IMR-90 (cell line): ENCODE measurements at regions not wholly inside any gene's neighbourhood (a gene's known extent, or its start where the extent isn't known, plus 50 kb on each side); places are given as distances from the start of the nearest gene placed in this dataset.
"Not testable (repeated sequence)": the region's sequence is repeated elsewhere in the genome, so short reads cannot be mapped to it uniquely, and the experiment has no call there.

Source experiments
- ATAC-seq: fragments of 200-7000 bp; cut with Tn5 transposase; 2 replicates; pipeline ENCODE4 v1.9.1; 2020; ENCODE audit warnings: low read depth, mild to moderate bottlenecking, moderate library complexity
- BruUV-seq: library from RNA; stranded (reverse); fragments of 400-500 nt; replicated peaks from 2 replicates; lab custom pipeline; 2021; lab: Mats Ljungman, UMichigan
- CTCF ChIA-PET: fragments of 300-600 bp; formaldehyde crosslinking; extraction: SDS; loops from one replicate; lab custom pipeline; 2021; ENCODE audit warnings: antibody characterized with exemption; lab: Yijun Ruan, JAX
- POLR2A ChIA-PET: fragments of 300-600 bp; sonication (Branson Sonifier 250); formaldehyde crosslinking; loops from one replicate; lab custom pipeline; 2022; ENCODE audit warnings: antibody characterized with exemption; ENCODE audit not compliant: unreplicated experiment; lab: Charles Lee
- DNase-seq: peaks from one replicate; pipeline ENCODE4 v3.0.0; 2013
- H2AFZ ChIP-seq: replicated peaks from 2 replicates; pipeline ENCODE3; 2013; ENCODE audit warnings: low read length, mild to moderate bottlenecking; ENCODE audit not compliant: poor library complexity
- H2AK5ac ChIP-seq: 2 replicates; pipeline ENCODE4 v1.6.1; 2013; ENCODE audit warnings: low read depth, low read length, inconsistent platforms
- H2AK9ac ChIP-seq: replicated peaks from 2 replicates; pipeline ENCODE3; 2013; ENCODE audit warnings: mild to moderate bottlenecking, low read depth, low read length, moderate library complexity; ENCODE audit not compliant: poor library complexity
- H2BK120ac ChIP-seq: 2 replicates; pipeline ENCODE4 v1.6.1; 2013; ENCODE audit warnings: low read depth, low read length, inconsistent platforms
- H2BK15ac ChIP-seq: 3 replicates; pipeline ENCODE4 v1.6.1; 2013; ENCODE audit warnings: low read depth, low read length, inconsistent platforms
- H2BK20ac ChIP-seq: 2 replicates; pipeline ENCODE4 v1.6.1; 2013; ENCODE audit warnings: low read depth, mild to moderate bottlenecking, inconsistent platforms, low read length, moderate library complexity
- H2BK5ac ChIP-seq: 2 replicates; pipeline ENCODE4 v1.6.1; 2013; ENCODE audit warnings: mild to moderate bottlenecking, low read depth, low read length, inconsistent platforms; ENCODE audit not compliant: poor library complexity, severe bottlenecking
- H3K14ac ChIP-seq: replicated peaks from 2 replicates; pipeline ENCODE4 v1.6.1; 2013; ENCODE audit warnings: low read depth, low read length, inconsistent platforms
- H3K18ac ChIP-seq: 2 replicates; pipeline ENCODE4 v1.6.1; 2013; ENCODE audit warnings: low read depth, low read length, control low read depth
- H3K23ac ChIP-seq: 2 replicates; pipeline ENCODE4 v1.6.1; 2013; ENCODE audit warnings: low read depth, low read length, inconsistent platforms
- H3K27ac ChIP-seq: 2 replicates; pipeline ENCODE4 v1.5.1; 2013; ENCODE audit warnings: mild to moderate bottlenecking, control low read depth, low read length; ENCODE audit not compliant: insufficient read depth
- H3K27me3 ChIP-seq: 2 replicates; pipeline ENCODE4 v1.6.1; 2013; ENCODE audit warnings: low read length; ENCODE audit not compliant: control insufficient read depth, insufficient read depth
- H3K36me3 ChIP-seq: 2 replicates; pipeline ENCODE4 v1.6.1; 2013; ENCODE audit warnings: low read length, mixed read lengths; ENCODE audit not compliant: control insufficient read depth, insufficient read depth
- H3K4ac ChIP-seq: 2 replicates; pipeline ENCODE4 v1.6.1; 2013; ENCODE audit warnings: low read depth, low read length, inconsistent platforms
- H3K4me1 ChIP-seq: 2 replicates; pipeline ENCODE4 v1.6.1; 2013; ENCODE audit warnings: low read length, mixed read lengths; ENCODE audit not compliant: control insufficient read depth, insufficient read depth
- H3K4me2 ChIP-seq: 2 replicates; pipeline ENCODE4 v1.6.1; 2013; ENCODE audit warnings: low read depth, mild to moderate bottlenecking, control low read depth, low read length, moderate library complexity
- H3K4me3 ChIP-seq: 2 replicates; pipeline ENCODE4 v1.5.1; 2013; ENCODE audit warnings: low read depth, mild to moderate bottlenecking, control low read depth, low read length, moderate library complexity; ENCODE audit not compliant: insufficient read depth
- H3K56ac ChIP-seq: 2 replicates; pipeline ENCODE4 v1.6.1; 2013; ENCODE audit warnings: low read length, inconsistent platforms; ENCODE audit not compliant: insufficient read depth; ENCODE audit errors: extremely low read depth
- H3K79me1 ChIP-seq, 2 experiments: 2 replicates each; pipeline ENCODE4 v1.6.1; 2013; ENCODE audit warnings: low read length in 2 of 2, inconsistent platforms in 1 of 2, low read depth in 1 of 2
- H3K9ac ChIP-seq: 2 replicates; pipeline ENCODE4 v1.6.1; 2013; ENCODE audit warnings: low read depth, low read length, control low read depth
- H3K9me1 ChIP-seq: 2 replicates; pipeline ENCODE4 v1.6.1; 2013; ENCODE audit warnings: low read length, inconsistent platforms; ENCODE audit not compliant: insufficient read depth
- H3K9me3 ChIP-seq: 2 replicates; pipeline ENCODE4 v1.6.1; 2013; ENCODE audit warnings: low read length; ENCODE audit not compliant: control insufficient read depth, insufficient read depth
- H4K20me1 ChIP-seq: 2 replicates; pipeline ENCODE4 v1.6.1; 2013; ENCODE audit warnings: low read length, inconsistent platforms; ENCODE audit not compliant: insufficient read depth
- H4K5ac ChIP-seq: 2 replicates; pipeline ENCODE4 v1.6.1; 2013; ENCODE audit warnings: mild to moderate bottlenecking, low read depth, low read length, control low read depth
- H4K8ac ChIP-seq, 2 experiments: 2 replicates each; pipeline ENCODE4 v1.6.1; 2013; ENCODE audit warnings: low read depth in 2 of 2, low read length in 2 of 2, control low read depth in 1 of 2, inconsistent platforms in 1 of 2
- H4K91ac ChIP-seq: 2 replicates; pipeline ENCODE4 v1.6.1; 2013; ENCODE audit warnings: low read depth, low read length, inconsistent platforms; ENCODE audit not compliant: insufficient read depth
- WGBS, 2 experiments: methylation state at CpG; one replicate each; pipeline versions ENCODE4 v1.1.5 to v1.1.7; 2013; ENCODE audit warnings: missing lambda C conversion rate in 2 of 2; ENCODE audit not compliant: insufficient read length in 1 of 2; ENCODE audit errors: extremely low coverage in 2 of 2; 5-methylcytosine and 5-hydroxymethylcytosine counted together
- dilution Hi-C: fragments of 300-500 bp; cut with HindIII; formaldehyde crosslinking; loops from one replicate; pipeline ENCODE4 v1.14.3; 2018; ENCODE audit warnings: low sequenced_read_pairs; ENCODE audit not compliant: unreplicated experiment
- in situ Hi-C: fragments of 300-500 bp; cut with MboI; formaldehyde crosslinking; loops from 3 replicates; pipeline ENCODE4 v1.14.3; 2019; ENCODE audit warnings: low sequenced_read_pairs, inconsistent platforms, mixed read lengths
- intact Hi-C: fragments of 100-400 bp; cut with micrococcal nuclease; formaldehyde crosslinking; loops from 2 replicates; pipeline ENCODE4 v1.10.0; 2022

- H2AK9ac ChIP-seq, H4K91ac ChIP-seq, H3K14ac ChIP-seq, H2AFZ ChIP-seq, H2BK20ac ChIP-seq, H4K5ac ChIP-seq, H3K23ac ChIP-seq, H3K4me1 ChIP-seq, DNase-seq, H4K8ac ChIP-seq, H3K4me3 ChIP-seq, dilution Hi-C loops, H2BK5ac ChIP-seq, CTCF ChIA-PET, H3K9me1 ChIP-seq, POLR2A ChIA-PET, in situ Hi-C loops, H3K79me1 ChIP-seq, H3K4ac ChIP-seq, ATAC-seq, H2BK120ac ChIP-seq, H3K27ac ChIP-seq, BruUV-seq, H3K9me3 ChIP-seq, H3K27me3 ChIP-seq, H3K4me2 ChIP-seq, H2BK15ac ChIP-seq, H3K18ac ChIP-seq, H3K56ac ChIP-seq, H3K36me3 ChIP-seq, H2AK5ac ChIP-seq, H4K20me1 ChIP-seq, H3K9ac ChIP-seq: not testable (repeated sequence)
- no CpG with 5 or more reads among the region's 2 CpGs for WGBS, 2 experiments
- intact Hi-C loops, result loop anchor here (10.0 kb wide), 1 partner anchor 154 kb away; no protein-coding TSS in a partner anchor
Observed at GRCh38 chr1:220969281-220969680, 90.0 kb downstream of the HLX start.
